DOHH2 (cell line): ENCODE measurements at regions not wholly inside any gene's neighbourhood (a gene's known extent, or its start where the extent isn't known, plus 50 kb on each side); places are given as distances from the start of the nearest gene placed in this dataset.

Experiments used
- CTCF ChIP-seq: fragments of 200-600 bp; sonication (generic); IDR thresholded peaks from one replicate; pipeline ENCODE4 v1.5.1; 2014; ENCODE audit warnings: antibody characterized with exemption, mild to moderate bottlenecking, low read depth, low read length; ENCODE audit not compliant: poor library complexity, severe bottlenecking
- EZH2phosphoT487 ChIP-seq: fragments of 200-600 bp; sonication (generic); IDR thresholded peaks from 2 replicates; pipeline ENCODE4 v1.6.1; 2017; ENCODE audit warnings: borderline replicate concordance, mild to moderate bottlenecking, antibody characterized with exemption, low read length, moderate library complexity, mixed read lengths

DNA sequence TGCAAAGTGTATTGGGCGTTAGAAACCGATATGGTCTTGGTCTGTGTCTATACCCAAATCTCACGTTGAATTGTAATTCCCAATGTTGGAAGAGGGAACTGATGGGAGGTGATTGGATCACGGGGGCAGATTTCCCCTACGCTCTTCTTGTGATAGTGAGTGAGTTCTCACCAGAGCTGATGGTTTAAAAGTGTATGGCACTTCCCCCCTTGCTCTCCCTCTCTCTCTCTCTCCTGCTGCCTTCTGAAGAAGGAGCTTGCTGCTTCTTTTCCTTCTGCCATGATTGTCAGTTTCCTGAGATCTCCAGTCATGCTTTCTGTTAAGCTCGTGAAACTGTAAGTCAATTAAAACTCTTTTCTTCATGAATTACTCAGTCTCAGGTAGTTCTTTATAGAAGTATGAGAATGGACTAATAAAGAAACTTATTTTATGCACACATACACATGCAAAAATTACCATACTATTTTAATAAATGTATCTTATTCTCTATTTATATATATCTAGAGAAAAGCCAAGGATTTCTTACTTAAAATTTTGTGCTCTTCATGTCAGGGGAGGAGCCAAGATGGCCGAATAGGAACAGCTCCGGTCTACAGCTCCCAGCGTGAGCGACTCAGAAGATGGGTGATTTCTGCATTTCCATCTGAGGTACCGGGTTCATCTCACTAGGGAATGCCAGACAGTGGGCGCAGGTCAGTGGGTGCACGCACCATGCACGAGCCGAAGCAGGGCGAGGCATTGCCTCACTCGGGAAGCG, 1891.0 kb upstream of the FLRT2 start:
- TF ChIP-seq CTCF (no peak), EZH2phosphoT487 (no peak)
